GM12873 (cell line): ENCODE measurements at regions not wholly inside any gene's neighbourhood (a gene's known extent, or its start where the extent isn't known, plus 50 kb on each side); places are given as distances from the start of the nearest gene placed in this dataset.

ENCODE experiments used
- CTCF ChIP-seq: IDR thresholded peaks from 2 replicates; pipeline ENCODE4 v1.5.1; 2012; ENCODE audit warnings: low read depth, mild to moderate bottlenecking, moderate library complexity, low read length, control low read depth; ENCODE audit not compliant: insufficient read depth; ENCODE audit errors: missing control alignments

GRCh38 chrX:81900522-81900921, 698.6 kb downstream of the SH3BGRL start:
- TF ChIP-seq CTCF = no peak

- TF ChIP-seq CTCF = no peak
These were observed 723.9 kb downstream of the SH3BGRL start for GRCh38 chrX:81925812-81926211.

GRCh38 chrX:81957318-81957717, 755.4 kb downstream of the SH3BGRL start:
- TF ChIP-seq CTCF = no peak

- peak; percentile 51 for TF ChIP-seq CTCF
These were observed 756.1 kb downstream of the SH3BGRL start for GRCh38 chrX:81957900-81958545.

GRCh38 chrX:81959964-81960363, 758.1 kb downstream of the SH3BGRL start:
- no peak for TF ChIP-seq CTCF

GRCh38 chrX:81979806-81980515, 778.1 kb downstream of the SH3BGRL start:
- no peak for TF ChIP-seq CTCF

- TF ChIP-seq CTCF = no peak
These were observed 794.3 kb downstream of the SH3BGRL start for GRCh38 chrX:81996166-81996565.
